ENCODE measurements at regions not wholly inside any gene's neighbourhood (a gene's known extent, or its start where the extent isn't known, plus 50 kb on each side); places are given as distances from the start of the nearest gene placed in this dataset.

GRCh38 chr2:45224993-45225380 is 215.7 kb upstream of the SIX2 start:
- ChIA-PET CTCF (no interaction called here), POLR2A (no interaction called here)
- no peak for DNase-seq
- H3K9me3 Mint-ChIP-seq: peaks cover 8% of the 10 kb centered on the region
- no peaks in the 10 kb centered on the region for H3K36me3 Mint-ChIP-seq
- peaks cover 17% of the 10 kb centered on the region for H3K27me3 Mint-ChIP-seq
- H3K27ac Mint-ChIP-seq: no peak overlapping the region
- H3K4me1 Mint-ChIP-seq (ENCODE audit: low read depth): no peaks in the 10 kb centered on the region
- no peak overlapping the region for H3K4me3 Mint-ChIP-seq
- intact Hi-C loops (cut with micrococcal nuclease): no loop called here

DNA sequence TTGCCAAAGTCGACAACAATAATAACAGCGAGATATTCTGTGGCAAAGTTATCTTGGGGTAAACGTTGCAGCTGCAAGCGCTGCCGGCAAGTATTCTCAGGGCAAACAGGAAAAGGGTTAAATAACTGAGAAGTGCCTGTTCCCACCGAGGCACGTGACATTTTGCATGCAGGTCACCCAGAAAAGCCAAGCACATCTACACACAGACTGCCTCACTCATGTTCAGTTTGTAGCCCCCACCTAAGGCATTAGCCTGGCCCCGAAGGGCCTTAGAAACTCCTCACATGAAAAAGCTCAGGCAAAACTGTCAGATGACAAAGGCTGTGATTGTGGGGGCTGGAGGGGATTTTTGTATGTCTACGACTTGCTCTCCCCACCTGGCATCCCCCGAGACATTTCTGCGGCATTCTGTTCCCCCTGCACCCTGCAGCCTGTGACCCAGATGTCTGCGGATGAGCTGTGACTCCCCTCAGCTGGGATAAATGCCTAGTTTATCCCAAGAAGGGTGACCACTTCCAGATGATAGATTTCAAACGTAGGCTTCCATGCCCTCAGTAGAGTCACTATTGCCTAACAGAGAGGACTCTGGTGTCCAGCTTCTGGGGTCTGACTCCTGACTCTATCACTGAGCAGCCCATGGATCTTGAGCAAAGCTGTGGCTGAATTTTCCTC is 215.2 kb upstream of the SIX2 start:
- intact Hi-C loops (cut with micrococcal nuclease): no loop called here
- POLR2A ChIA-PET: no interaction called here
- no peak overlapping the region for H3K4me3 Mint-ChIP-seq
- H3K36me3 Mint-ChIP-seq: no peaks in the 10 kb centered on the region
- no peaks in the 10 kb centered on the region for H3K4me1 Mint-ChIP-seq (ENCODE audit: low read depth)
- peaks cover 17% of the 10 kb centered on the region for H3K27me3 Mint-ChIP-seq
- no peak for DNase-seq
- H3K27ac Mint-ChIP-seq: no peak overlapping the region
- CTCF ChIA-PET: no interaction called here
- H3K9me3 Mint-ChIP-seq: peaks cover 8% of the 10 kb centered on the region

- no peaks in the 10 kb centered on the region for H3K36me3 Mint-ChIP-seq
- peaks cover 8% of the 10 kb centered on the region for H3K9me3 Mint-ChIP-seq
- peaks cover 17% of the 10 kb centered on the region for H3K27me3 Mint-ChIP-seq
- ChIA-PET POLR2A (no interaction called here), CTCF (no interaction called here)
- no peaks in the 10 kb centered on the region for H3K4me1 Mint-ChIP-seq (ENCODE audit: low read depth)
- no peak overlapping the region for H3K4me3 Mint-ChIP-seq
- H3K27ac Mint-ChIP-seq: no peak overlapping the region
- DNase-seq: no peak
- intact Hi-C loops (cut with micrococcal nuclease): no loop called here
These were observed 214.3 kb upstream of the SIX2 start for GRCh38 chr2:45223531-45223930.

GRCh38 chr2:45220227-45220626 is 211.0 kb upstream of the SIX2 start:
- ChIA-PET POLR2A (no interaction called here), CTCF (no interaction called here)
- H3K36me3 Mint-ChIP-seq: no peaks in the 10 kb centered on the region
- no peaks in the 10 kb centered on the region for H3K9me3 Mint-ChIP-seq
- no peak overlapping the region for H3K4me3 Mint-ChIP-seq
- no peak overlapping the region for H3K27ac Mint-ChIP-seq
- H3K4me1 Mint-ChIP-seq (ENCODE audit: low read depth): no peaks in the 10 kb centered on the region
- no peak for DNase-seq
- H3K27me3 Mint-ChIP-seq: peaks cover 14% of the 10 kb centered on the region
- intact Hi-C loops (cut with micrococcal nuclease): no loop called here

GRCh38 chr2:45218931-45219339 is 209.7 kb upstream of the SIX2 start:
- intact Hi-C loops (cut with micrococcal nuclease): no loop called here
- Mint-ChIP-seq H3K9me3 (no peaks in the 10 kb centered on the region), H3K4me3 (no peak overlapping the region), H3K4me1 (ENCODE audit: low read depth) (no peaks in the 10 kb centered on the region), H3K27me3 (peaks cover 17% of the 10 kb centered on the region), H3K27ac (no peak overlapping the region), H3K36me3 (no peaks in the 10 kb centered on the region)
- ChIA-PET POLR2A (no interaction called here), CTCF (no interaction called here)
- DNase-seq: no peak

DNA sequence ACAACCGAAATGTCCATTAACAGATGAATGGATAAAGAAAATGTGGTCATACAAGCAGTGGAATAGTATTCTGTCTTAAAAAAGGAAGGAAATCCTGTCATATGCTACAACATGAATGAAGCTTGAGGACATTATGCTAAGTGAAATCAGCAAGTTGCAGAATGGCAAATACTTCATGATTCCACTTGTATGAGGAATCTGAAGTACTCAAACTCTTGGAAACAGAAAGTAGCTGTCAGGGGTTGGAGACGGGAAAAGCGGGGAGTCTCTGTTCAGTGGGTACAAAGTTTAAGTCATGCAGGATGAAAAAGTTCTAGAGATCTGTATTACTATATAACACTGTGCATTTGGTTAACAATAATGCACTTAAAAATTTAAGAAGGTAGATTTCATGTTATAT is 209.0 kb upstream of the SIX2 start:
- Mint-ChIP-seq H3K27ac (no peak overlapping the region), H3K9me3 (no peaks in the 10 kb centered on the region), H3K36me3 (no peaks in the 10 kb centered on the region), H3K4me3 (no peak overlapping the region), H3K27me3 (peaks cover 16% of the 10 kb centered on the region), H3K4me1 (ENCODE audit: low read depth) (no peaks in the 10 kb centered on the region)
- CTCF ChIA-PET: no interaction called here
- POLR2A ChIA-PET: no interaction called here
- DNase-seq: no peak
- intact Hi-C loops (cut with micrococcal nuclease): no loop called here

DNA sequence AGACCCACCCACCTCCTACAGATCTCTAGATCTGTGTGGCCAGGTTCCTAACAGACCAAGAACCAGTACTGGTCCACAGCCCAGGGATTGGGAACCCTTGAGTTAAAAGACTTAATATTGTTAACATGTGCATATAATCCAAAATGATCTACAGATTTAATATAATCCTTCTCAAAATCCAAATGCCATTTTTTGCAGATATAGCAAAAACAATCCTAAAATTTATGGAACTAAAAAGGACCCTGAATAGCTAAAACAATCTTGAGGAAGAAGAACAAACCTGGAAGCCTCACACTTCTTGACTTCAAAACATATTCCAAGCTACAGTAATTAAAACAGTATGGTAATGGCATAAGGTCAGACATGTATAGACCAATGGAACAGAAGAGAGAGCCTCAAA is 206.9 kb upstream of the SIX2 start:
- Mint-ChIP-seq H3K9me3 (no peaks in the 10 kb centered on the region), H3K27ac (no peak overlapping the region), H3K36me3 (no peaks in the 10 kb centered on the region), H3K4me3 (no peak overlapping the region), H3K4me1 (ENCODE audit: low read depth) (no peaks in the 10 kb centered on the region), H3K27me3 (peaks cover 11% of the 10 kb centered on the region)
- DNase-seq: no peak
- ChIA-PET POLR2A (no interaction called here), CTCF (no interaction called here)
- intact Hi-C loops (cut with micrococcal nuclease): no loop called here

DNA sequence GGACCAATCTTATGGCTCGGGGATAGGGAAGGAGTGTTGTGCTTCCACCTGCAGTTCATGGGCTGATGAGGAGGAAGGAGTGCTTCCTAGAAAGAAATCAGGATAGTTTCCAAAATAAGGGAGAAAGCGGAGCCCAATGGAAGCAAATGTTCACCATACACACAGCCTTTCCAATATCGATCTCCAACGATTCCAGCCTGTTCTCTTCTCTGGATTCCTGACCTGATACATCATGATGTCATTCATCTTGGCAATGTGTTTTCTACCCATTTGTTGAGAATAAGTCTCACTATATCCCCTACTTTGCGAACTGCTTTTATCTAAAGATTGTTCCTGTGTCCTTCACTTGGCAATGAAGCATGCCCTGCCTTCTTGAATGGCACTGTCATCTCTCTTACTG is 205.3 kb upstream of the SIX2 start:
- no peaks in the 10 kb centered on the region for H3K36me3 Mint-ChIP-seq
- ChIA-PET POLR2A (no interaction called here), CTCF (no interaction called here)
- H3K9me3 Mint-ChIP-seq: no peaks in the 10 kb centered on the region
- intact Hi-C loops (cut with micrococcal nuclease): no loop called here
- no peak for DNase-seq
- peaks cover 10% of the 10 kb centered on the region for H3K27me3 Mint-ChIP-seq
- H3K4me1 Mint-ChIP-seq (ENCODE audit: low read depth): no peaks in the 10 kb centered on the region
- H3K4me3 Mint-ChIP-seq: no peak overlapping the region
- no peak overlapping the region for H3K27ac Mint-ChIP-seq

DNA sequence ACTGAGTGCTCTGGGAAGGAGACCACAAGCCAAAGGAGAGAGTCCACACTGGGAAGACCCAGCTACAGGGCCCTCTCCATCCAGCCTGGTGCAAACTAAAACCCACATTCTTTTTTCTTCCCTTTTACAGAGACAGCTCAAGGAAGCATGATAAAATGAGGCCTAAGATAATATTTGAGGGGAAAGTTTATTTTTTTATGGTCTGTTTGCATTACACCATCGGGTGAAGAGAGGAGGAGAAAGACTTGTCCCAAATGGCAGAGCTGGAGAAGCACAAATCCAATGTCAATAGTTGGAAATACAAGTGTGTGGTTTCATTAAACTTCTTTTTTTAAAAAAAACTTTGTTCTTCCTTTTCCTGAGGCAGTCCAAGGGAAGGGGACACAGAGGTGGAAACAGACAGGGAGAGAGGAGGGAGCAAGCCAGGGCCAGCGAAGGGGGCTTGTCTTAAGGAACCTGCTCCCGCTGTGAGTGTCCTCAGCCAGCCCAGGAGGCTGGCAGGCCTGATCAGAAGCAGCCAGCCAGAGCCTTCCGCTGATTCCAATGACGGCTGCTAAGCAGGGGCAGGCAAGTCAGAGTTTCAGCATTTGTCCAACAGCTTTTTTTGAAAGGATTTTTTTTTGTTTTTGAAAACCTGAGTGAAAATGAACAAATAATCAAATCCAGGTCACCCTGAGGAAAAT is 203.8 kb upstream of the SIX2 start:
- H3K4me3 Mint-ChIP-seq: no peak overlapping the region
- ChIA-PET CTCF (no interaction called here), POLR2A (no interaction called here)
- no peak overlapping the region for H3K27ac Mint-ChIP-seq
- H3K27me3 Mint-ChIP-seq: peaks cover 10% of the 10 kb centered on the region
- H3K9me3 Mint-ChIP-seq: no peaks in the 10 kb centered on the region
- no peaks in the 10 kb centered on the region for H3K4me1 Mint-ChIP-seq (ENCODE audit: low read depth)
- DNase-seq: no peak
- intact Hi-C loops (cut with micrococcal nuclease): no loop called here
- no peaks in the 10 kb centered on the region for H3K36me3 Mint-ChIP-seq

GRCh38 chr2:45211636-45212035 is 202.4 kb upstream of the SIX2 start:
- intact Hi-C loops (cut with micrococcal nuclease): no loop called here
- peaks cover 10% of the 10 kb centered on the region for H3K27me3 Mint-ChIP-seq
- CTCF ChIA-PET: no interaction called here
- DNase-seq: no peak
- no peak overlapping the region for H3K27ac Mint-ChIP-seq
- H3K36me3 Mint-ChIP-seq: no peaks in the 10 kb centered on the region
- no peaks in the 10 kb centered on the region for H3K9me3 Mint-ChIP-seq
- no peaks in the 10 kb centered on the region for H3K4me1 Mint-ChIP-seq (ENCODE audit: low read depth)
- no peak overlapping the region for H3K4me3 Mint-ChIP-seq
- POLR2A ChIA-PET: no interaction called here

- no peak for DNase-seq
- ChIA-PET POLR2A (no interaction called here), CTCF (no interaction called here)
- H3K4me1 Mint-ChIP-seq (ENCODE audit: low read depth): no peaks in the 10 kb centered on the region
- no peak overlapping the region for H3K4me3 Mint-ChIP-seq
- H3K9me3 Mint-ChIP-seq: no peaks in the 10 kb centered on the region
- peaks cover 10% of the 10 kb centered on the region for H3K27me3 Mint-ChIP-seq
- intact Hi-C loops (cut with micrococcal nuclease): no loop called here
- H3K27ac Mint-ChIP-seq: no peak overlapping the region
- no peaks in the 10 kb centered on the region for H3K36me3 Mint-ChIP-seq
These were observed 201.4 kb upstream of the SIX2 start for GRCh38 chr2:45210462-45211195.

DNA sequence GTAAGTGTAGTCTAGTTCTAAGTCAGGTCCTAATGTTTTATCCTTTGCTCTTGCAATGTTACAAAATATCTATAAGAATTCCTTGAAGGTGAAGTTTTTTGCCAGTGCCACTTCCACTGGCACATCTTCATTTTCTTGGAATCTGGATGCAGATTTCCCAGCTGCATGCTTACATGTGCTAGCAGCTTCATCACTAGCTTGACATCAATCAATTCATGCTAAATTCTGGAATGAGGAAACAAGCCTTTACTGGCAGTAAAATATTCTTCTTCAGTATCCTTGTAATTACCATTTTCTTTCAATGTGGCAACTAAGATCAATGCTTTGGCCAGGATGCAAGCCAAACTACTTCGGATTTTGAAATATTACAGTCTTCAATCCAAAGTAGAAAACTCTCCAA is 200.6 kb upstream of the SIX2 start:
- Mint-ChIP-seq H3K27ac (no peak overlapping the region), H3K4me1 (ENCODE audit: low read depth) (no peaks in the 10 kb centered on the region), H3K36me3 (no peaks in the 10 kb centered on the region), H3K9me3 (no peaks in the 10 kb centered on the region), H3K27me3 (peaks cover 10% of the 10 kb centered on the region), H3K4me3 (no peak overlapping the region)
- ChIA-PET POLR2A (no interaction called here), CTCF (no interaction called here)
- intact Hi-C loops (cut with micrococcal nuclease): no loop called here
- DNase-seq: no peak

DNA sequence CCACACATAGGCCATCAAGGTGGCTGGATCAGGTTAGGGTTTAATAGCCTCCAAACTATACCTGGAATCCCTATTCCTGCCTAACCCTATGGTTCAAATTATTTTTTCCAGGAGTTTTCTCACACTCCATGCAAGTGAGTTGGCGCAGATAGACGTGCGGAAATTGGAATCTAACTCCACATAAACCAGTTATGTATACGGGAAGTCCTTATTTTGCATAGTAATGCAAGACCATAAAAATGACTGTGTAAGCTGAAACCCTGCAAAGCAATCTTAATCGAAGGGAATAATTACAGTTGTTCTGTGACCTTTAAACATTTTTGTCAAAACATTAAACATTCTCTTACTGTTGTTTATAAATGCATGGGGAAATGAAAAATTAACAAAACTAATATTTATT is 200.1 kb upstream of the SIX2 start:
- intact Hi-C loops (cut with micrococcal nuclease): no loop called here
- Mint-ChIP-seq H3K36me3 (no peaks in the 10 kb centered on the region), H3K27ac (no peak overlapping the region), H3K27me3 (peaks cover 7% of the 10 kb centered on the region), H3K4me1 (ENCODE audit: low read depth) (no peaks in the 10 kb centered on the region), H3K9me3 (no peaks in the 10 kb centered on the region), H3K4me3 (no peak overlapping the region)
- ChIA-PET CTCF (no interaction called here), POLR2A (no interaction called here)
- no peak for DNase-seq

Data from activated CD4-positive, alpha-beta memory T cell treated with anti-CD3 and anti-CD28 coated beads for 36 hours (primary cell).